ENCODE measurements at regions not wholly inside any gene's neighbourhood (a gene's known extent, or its start where the extent isn't known, plus 50 kb on each side); places are given as distances from the start of the nearest gene placed in this dataset.

GRCh38 chr4:11894221-11894620 lies 465.5 kb upstream of the HS3ST1 start:
- no peak for TF ChIP-seq EZH2 (IDR thresholded peaks at IDR 0.05; ENCODE audit: borderline replicate concordance, insufficient read depth, low read depth, low read length, poor library complexity, severe bottlenecking)
- no peak for TF ChIP-seq CTCF (IDR thresholded peaks at IDR 0.05)

Data from B cell (primary cell).